CD14-positive monocyte (primary cell): ENCODE measurements at regions not wholly inside any gene's neighbourhood (a gene's known extent, or its start where the extent isn't known, plus 50 kb on each side); places are given as distances from the start of the nearest gene placed in this dataset.

ENCODE experiments used
- DNase-seq, 3 donors: peaks; one replicate each; pipeline ENCODE4 v3.0.0-alpha.2; 2011 to 2022
- H2AFZ ChIP-seq: 2 replicates; pipeline ENCODE4 v1.6.0; 2012; ENCODE audit warnings: mild to moderate bottlenecking, low read depth, low read length, inconsistent platforms; ENCODE audit not compliant: insufficient read depth, poor library complexity, severe bottlenecking
- H3K27ac ChIP-seq, 2 donors: 1 replicate in 1 of 2; 2 replicates in 1 of 2; pipeline ENCODE4 v1.5.1; 2012 to 2013; ENCODE audit warnings: low read length in 2 of 2, control low read depth in 1 of 2, inconsistent platforms in 1 of 2, low read depth in 1 of 2, mild to moderate bottlenecking in 1 of 2
- H3K27me3 ChIP-seq, 2 donors: one replicate each; pipeline versions ENCODE4 v1.6.0 to v1.6.1; 2011 to 2013; ENCODE audit warnings: low read length in 2 of 2; ENCODE audit not compliant: control insufficient read depth in 2 of 2, insufficient read depth in 2 of 2
- H3K36me3 ChIP-seq, 2 donors: replicated peaks in 1 of 2; 1 replicate in 1 of 2; 2 replicates in 1 of 2; pipeline versions ENCODE4 v1.5.1 to v1.6.1; 2012 to 2013; ENCODE audit warnings: low read length in 2 of 2, control low read depth in 1 of 2, inconsistent platforms in 1 of 2, mild to moderate bottlenecking in 1 of 2; ENCODE audit not compliant: insufficient read depth in 2 of 2, control insufficient read depth in 1 of 2
- H3K4me1 ChIP-seq, 2 donors: 1 replicate in 1 of 2; 2 replicates in 1 of 2; pipeline versions ENCODE4 v1.5.1 to v1.6.1; 2012 to 2013; ENCODE audit warnings: low read length in 2 of 2, control low read depth in 1 of 2, inconsistent platforms in 1 of 2, mild to moderate bottlenecking in 1 of 2, moderate library complexity in 1 of 2; ENCODE audit not compliant: insufficient read depth in 2 of 2, control insufficient read depth in 1 of 2
- H3K4me2 ChIP-seq: replicated peaks from 2 replicates; pipeline ENCODE3; 2012; ENCODE audit warnings: low read length, moderate library complexity, mild to moderate bottlenecking; ENCODE audit not compliant: poor library complexity, severe bottlenecking; ENCODE audit errors: extremely low read depth
- H3K4me3 ChIP-seq, 3 experiments: fragments of 200-600 bp in 1 of 3; sonication (generic) in 1 of 3; replicated peaks in 1 of 3; 1 replicate in 2 of 3; 2 replicates in 1 of 3; pipeline ENCODE4 v1.5.1; 2011 to 2013; ENCODE audit warnings: low read length in 3 of 3, mild to moderate bottlenecking in 3 of 3, control low read depth in 2 of 3, low read depth in 2 of 3, inconsistent platforms in 1 of 3, moderate library complexity in 1 of 3
- H3K79me2 ChIP-seq: 2 replicates; pipeline ENCODE4 v1.6.0; 2012; ENCODE audit warnings: mild to moderate bottlenecking, control low read depth, inconsistent platforms, low read length, moderate library complexity; ENCODE audit not compliant: insufficient read depth
- H3K9ac ChIP-seq: 2 replicates; pipeline ENCODE4 v1.6.0; 2017; ENCODE audit warnings: low read length, mild to moderate bottlenecking; ENCODE audit not compliant: insufficient read depth, poor library complexity, severe bottlenecking
- H3K9me3 ChIP-seq, 2 donors: replicated peaks in 1 of 2; 1 replicate in 1 of 2; 2 replicates in 1 of 2; pipeline versions ENCODE4 v1.5.1 to v1.6.1; 2012 to 2013; ENCODE audit warnings: low read length in 2 of 2, control low read depth in 1 of 2; ENCODE audit not compliant: control insufficient read depth in 1 of 2, insufficient read depth in 1 of 2
- H4K20me1 ChIP-seq: 2 replicates; pipeline ENCODE4 v1.6.0; 2012; ENCODE audit warnings: mild to moderate bottlenecking, low read length, control low read depth, moderate library complexity; ENCODE audit not compliant: insufficient read depth
- H3K27ac Mint-ChIP-seq, 7 donors: one replicate each; pipeline ENCODE4 v1.8.0; 2020; ENCODE audit warnings: mild to moderate bottlenecking in 7 of 7, mixed read lengths in 7 of 7, moderate library complexity in 6 of 7, inconsistent platforms in 2 of 7
- H3K27me3 Mint-ChIP-seq, 3 donors: one replicate each; pipeline ENCODE4 v1.8.0; 2021 to 2022; ENCODE audit warnings: low read depth in 3 of 3, mild to moderate bottlenecking in 3 of 3, mixed read lengths in 3 of 3, moderate library complexity in 3 of 3, inconsistent platforms in 1 of 3
- H3K36me3 Mint-ChIP-seq, 2 donors: one replicate each; pipeline ENCODE4 v1.8.0; 2020; ENCODE audit warnings: mixed read lengths in 2 of 2, inconsistent platforms in 1 of 2, mild to moderate bottlenecking in 1 of 2
- H3K4me1 Mint-ChIP-seq: one replicate; pipeline ENCODE4 v1.8.0; 2020; ENCODE audit warnings: mild to moderate bottlenecking, mixed read lengths
- H3K4me3 Mint-ChIP-seq, 2 donors: one replicate each; pipeline ENCODE4 v1.8.0; 2020; ENCODE audit warnings: mild to moderate bottlenecking in 2 of 2, mixed read lengths in 2 of 2, moderate library complexity in 1 of 2
- H3K9me3 Mint-ChIP-seq, 7 donors: one replicate each; pipeline ENCODE4 v1.8.0; 2020 to 2022; ENCODE audit warnings: mixed read lengths in 7 of 7, mild to moderate bottlenecking in 6 of 7, moderate library complexity in 6 of 7, inconsistent platforms in 2 of 7
- CTCF ChIP-seq: fragments of 200-600 bp; IDR thresholded peaks from one replicate; pipeline ENCODE4 v1.8.0; 2022; ENCODE audit warnings: antibody characterized with exemption, mild to moderate bottlenecking
- WGBS: methylation state at CpG from one replicate; pipeline ENCODE4 v1.1.5; 2013; ENCODE audit warnings: missing lambda C conversion rate; ENCODE audit not compliant: insufficient coverage; 5-methylcytosine and 5-hydroxymethylcytosine counted together
- intact Hi-C, 2 donors: fragments of 100-400 bp; cut with micrococcal nuclease; formaldehyde crosslinking; loops; one replicate each; pipeline versions ENCODE4 v1.15.0 to v1.15.1; 2023

GRCh38 chr13:50365408-50366391 lies 350.5 kb downstream of the KCNRG start:
- H3K4me2 ChIP-seq: no peak overlapping the region

More at GRCh38 chr13:50365408-50366391, 350.5 kb downstream of the KCNRG start:
- peak overlapping the region in 1 of 7 donors; percentile 67 for H3K27ac Mint-ChIP-seq
- Histone ChIP-seq H3K4me1 (peaks cover 8 to 12% of the 10 kb centered on the region in 2 donors), H3K9me3 (no peaks in the 10 kb centered on the region), H3K36me3 (no peaks in the 10 kb centered on the region), H3K9ac (no peak overlapping the region), H3K79me2 (no peaks in the 10 kb centered on the region), H3K4me3 (no peak overlapping the region), H3K27me3 (no peaks in the 10 kb centered on the region), H4K20me1 (no peaks in the 10 kb centered on the region), H3K27ac (no peak overlapping the region), H2AFZ (no peak overlapping the region)
- no peak for DNase-seq
- no peak overlapping the region for H3K4me3 Mint-ChIP-seq
- intact Hi-C loops: no loop called here
- no peak for TF ChIP-seq CTCF
- H3K9me3 Mint-ChIP-seq: peaks cover 0 to 1% (median 0%) of the 10 kb centered on the region in 7 donors
- 90% methylated on average over 6 of the region's 10 CpGs for WGBS
- H3K27me3 Mint-ChIP-seq: peaks cover 0 to 2% (median 0%) of the 10 kb centered on the region in 3 donors
- peaks cover 29% of the 10 kb centered on the region for H3K4me1 Mint-ChIP-seq
- H3K36me3 Mint-ChIP-seq: no peaks in the 10 kb centered on the region
